GM21447 (cell line): ENCODE measurements at regions not wholly inside any gene's neighbourhood (a gene's known extent, or its start where the extent isn't known, plus 50 kb on each side); places are given as distances from the start of the nearest gene placed in this dataset.

Source experiments
- ATAC-seq: cut with Tn5 transposase; IDR thresholded peaks from one replicate; pipeline ENCODE4 v1.9.1; 2021; ENCODE audit not compliant: unreplicated experiment

GRCh38 chr5:90201923-90202322, 207.6 kb downstream of the CETN3 start:
- ATAC-seq: no peak

- no peak for ATAC-seq
These were observed 216.3 kb downstream of the CETN3 start for GRCh38 chr5:90193185-90193822.

GRCh38 chr5:90191352-90192045, 218.1 kb downstream of the CETN3 start:
- no peak for ATAC-seq

GRCh38 chr5:90185897-90186468, 223.6 kb downstream of the CETN3 start:
- ATAC-seq: no peak

DNA sequence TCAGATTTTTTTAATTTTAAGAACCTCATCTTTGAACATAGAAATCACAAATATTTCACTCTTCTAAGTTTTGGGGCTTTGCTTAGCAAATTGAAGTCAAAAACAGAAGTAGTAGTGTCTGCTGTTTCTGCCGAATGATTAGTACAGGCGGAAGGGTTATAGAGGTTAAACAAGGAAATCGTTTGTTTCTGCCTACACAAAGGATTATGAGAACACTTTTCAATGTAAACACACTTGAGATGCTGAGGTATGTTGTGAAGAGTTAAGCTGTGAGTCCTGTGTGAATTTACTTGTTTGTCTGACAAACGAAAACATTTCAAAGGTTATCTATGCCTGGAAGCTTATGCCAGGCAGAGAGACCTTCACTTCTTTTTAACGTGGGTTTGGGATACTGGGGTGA, 224.8 kb downstream of the CETN3 start:
- ATAC-seq: no peak

- no peak for ATAC-seq
These were observed 226.8 kb downstream of the CETN3 start for GRCh38 chr5:90182726-90183125.

DNA sequence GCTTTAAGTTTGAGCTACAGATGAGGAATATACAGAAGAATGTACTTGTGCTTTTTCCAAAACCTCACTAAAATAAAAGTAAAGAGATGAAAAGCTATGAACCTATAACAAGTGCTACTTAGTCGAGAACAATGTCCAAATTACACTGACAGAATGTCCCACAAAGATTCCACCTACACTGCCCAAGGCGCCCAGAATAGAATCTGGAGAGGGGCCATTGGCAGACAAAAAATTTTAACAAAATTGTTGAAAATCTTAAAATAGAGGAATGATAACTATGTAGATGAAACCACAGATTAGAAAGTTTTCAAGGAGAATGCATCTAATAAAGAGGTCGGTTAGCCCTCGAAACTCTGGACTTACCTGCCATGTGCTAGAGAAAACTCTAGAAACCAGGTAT, 235.3 kb downstream of the CETN3 start:
- ATAC-seq: no peak

GRCh38 chr5:90173299-90174030, 236.1 kb downstream of the CETN3 start:
- no peak for ATAC-seq

DNA sequence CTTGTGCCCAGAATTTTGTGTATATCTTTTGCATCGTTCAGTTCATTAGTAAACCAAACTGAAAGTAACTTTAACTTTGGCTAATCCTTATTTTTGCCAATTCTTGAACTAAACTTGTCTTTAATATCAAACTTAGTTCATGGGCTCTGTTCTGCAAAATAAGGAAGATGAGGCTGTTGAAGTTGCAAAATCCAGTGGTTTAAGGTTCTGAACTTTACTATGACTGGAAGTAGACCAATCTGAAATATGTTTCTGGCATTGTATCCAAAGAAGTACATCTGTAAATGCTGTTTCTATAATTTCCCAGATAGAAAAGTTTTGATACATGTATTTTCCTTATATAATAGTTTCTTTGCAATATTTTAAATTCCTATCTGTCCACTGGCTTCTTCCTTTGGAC, 238.1 kb downstream of the CETN3 start:
- no peak for ATAC-seq

- ATAC-seq: no peak
These were observed 239.3 kb downstream of the CETN3 start for GRCh38 chr5:90170261-90170660.

GRCh38 chr5:90169078-90169477, 240.5 kb downstream of the CETN3 start:
- ATAC-seq: no peak

- ATAC-seq: no peak
These were observed 241.2 kb downstream of the CETN3 start for GRCh38 chr5:90168399-90168798.

GRCh38 chr5:90166816-90167215, 242.7 kb downstream of the CETN3 start:
- no peak for ATAC-seq

DNA sequence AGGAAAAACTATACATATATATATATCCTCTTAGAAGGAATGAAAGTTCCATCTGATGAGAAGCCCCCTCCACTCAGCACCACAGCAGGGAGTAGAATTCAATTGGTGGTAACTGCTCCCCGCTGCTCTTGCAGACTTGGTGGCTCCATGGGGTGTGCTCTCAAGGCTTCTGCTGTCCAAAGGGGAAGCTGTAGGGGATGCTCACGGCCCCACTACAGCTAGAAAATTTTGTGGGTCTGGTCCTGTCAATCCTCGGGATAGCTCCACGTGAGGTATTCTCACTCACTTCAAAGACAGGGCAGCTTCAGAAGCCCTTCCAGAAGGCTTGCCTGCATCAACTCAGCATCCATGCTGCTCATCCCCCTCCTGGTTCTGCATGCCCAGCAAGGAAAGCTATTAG, 247.2 kb downstream of the CETN3 start:
- ATAC-seq: no peak

GRCh38 chr5:90161414-90161813, 248.1 kb downstream of the CETN3 start:
- no peak for ATAC-seq

GRCh38 chr5:90158131-90158530, 251.4 kb downstream of the CETN3 start:
- ATAC-seq: no peak

- no peak for ATAC-seq
These were observed 256.5 kb downstream of the CETN3 start for GRCh38 chr5:90153031-90153430.

DNA sequence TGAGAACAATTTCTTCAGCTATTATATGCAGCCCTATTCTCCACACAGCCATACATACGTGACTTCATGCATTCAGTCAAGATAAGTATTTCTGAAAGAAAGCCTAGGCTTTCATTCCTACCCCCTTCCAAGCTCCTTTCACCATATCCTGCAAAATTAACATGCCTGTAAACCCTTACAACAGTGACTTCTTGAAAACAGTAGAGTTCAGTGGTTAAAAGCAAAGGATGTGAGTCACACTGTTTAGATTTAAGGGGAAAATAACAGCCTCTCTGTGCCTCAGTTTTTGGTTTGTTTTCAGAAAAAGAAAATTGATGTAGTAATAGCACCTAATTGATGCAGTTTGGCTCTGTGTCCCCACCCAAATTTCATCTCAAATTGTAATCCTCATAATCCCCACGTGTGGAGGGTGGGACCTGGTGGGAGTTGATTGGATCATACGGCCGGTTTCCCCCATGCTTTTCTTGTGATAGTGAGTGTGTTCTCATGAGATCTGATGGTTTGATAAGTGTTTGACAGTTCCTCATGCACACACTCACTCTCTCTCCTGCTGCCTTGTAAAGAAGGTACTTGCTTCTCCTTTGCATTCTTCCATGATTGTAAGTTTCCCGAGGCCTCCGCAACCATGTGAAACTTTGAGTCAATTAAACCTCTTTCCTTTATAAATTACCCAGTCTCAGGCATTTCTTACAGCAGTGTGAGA, 264.8 kb downstream of the CETN3 start:
- ATAC-seq: no peak

DNA sequence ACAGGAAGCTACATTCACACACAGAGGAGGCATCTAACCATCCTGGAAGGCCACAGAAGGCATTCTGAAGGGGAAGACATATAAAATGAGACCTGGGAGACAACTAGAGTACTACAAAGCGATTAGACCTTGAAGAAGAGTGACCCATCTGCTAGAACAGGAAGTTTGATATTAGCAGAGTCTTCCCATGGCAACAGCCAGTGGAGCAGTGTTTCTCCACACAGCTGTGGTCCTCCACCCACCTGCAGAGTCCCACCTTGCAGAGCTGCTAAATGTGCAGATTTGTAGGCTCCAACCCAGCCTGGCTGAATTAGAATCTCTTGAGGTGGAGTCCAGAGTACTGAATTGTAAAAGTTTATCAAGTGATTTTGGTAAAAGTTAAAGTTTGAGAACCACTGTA, 267.0 kb downstream of the CETN3 start:
- ATAC-seq: no peak

DNA sequence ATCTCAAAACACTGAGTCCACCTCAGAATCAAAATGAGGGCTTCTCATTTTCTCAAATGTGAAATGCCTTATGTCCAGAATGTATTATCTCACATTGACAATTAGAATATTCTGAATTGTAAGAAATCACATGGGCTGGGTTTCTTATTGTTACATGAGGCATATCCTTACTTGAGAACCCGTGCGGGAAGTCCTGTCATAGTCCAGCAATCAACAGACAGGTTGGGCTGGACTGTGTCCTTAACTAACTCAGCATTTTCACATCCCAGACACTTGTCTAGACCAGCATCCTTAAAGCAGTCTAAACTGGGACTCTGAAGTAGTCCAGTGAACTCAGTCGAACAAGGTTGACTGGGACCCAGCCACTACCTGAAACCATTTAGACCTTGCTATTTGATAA, 267.6 kb downstream of the CETN3 start:
- ATAC-seq: no peak

DNA sequence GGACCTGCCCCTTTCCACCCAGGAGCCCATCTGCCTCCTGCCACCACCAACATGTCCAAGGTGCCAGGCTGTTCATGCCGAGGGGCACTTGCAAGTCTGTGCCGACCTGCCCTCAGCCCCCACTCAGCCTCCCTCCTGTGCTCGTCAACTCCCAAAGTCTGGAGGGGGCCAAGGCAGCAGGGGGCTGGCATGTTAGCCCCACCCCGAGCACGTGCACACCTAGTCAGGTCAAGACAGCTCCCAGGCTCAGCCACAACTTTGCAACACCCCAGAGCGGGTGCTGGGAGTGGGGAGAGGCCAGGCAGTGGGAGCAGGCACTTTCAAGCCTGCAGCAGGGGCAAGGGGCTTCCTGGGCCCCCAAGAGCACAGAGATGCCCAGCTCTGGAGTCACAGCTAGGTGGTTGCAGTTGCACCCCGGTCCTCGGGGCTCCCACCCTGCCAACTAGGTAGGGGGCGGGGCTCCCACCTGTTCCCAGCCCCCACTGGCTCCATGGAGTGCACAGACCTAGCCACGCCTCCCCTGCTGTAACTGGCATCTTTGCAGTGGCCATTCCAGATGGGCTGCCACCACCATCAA, 272.5 kb downstream of the CETN3 start:
- ATAC-seq: no peak
